NCI-H82 (cell line): ENCODE measurements at regions not wholly inside any gene's neighbourhood (a gene's known extent, or its start where the extent isn't known, plus 50 kb on each side); places are given as distances from the start of the nearest gene placed in this dataset.

Experiments used
- DNase-seq: peaks from one replicate; lab custom pipeline; 2025; lab: John Stamatoyannopoulos, UW

- no peak for DNase-seq
Observed at GRCh38 chr5:6169660-6170059, 208.7 kb downstream of the MED10 start.

- peak; percentile 1 for DNase-seq
Observed at GRCh38 chr5:6166698-6167394, 211.5 kb downstream of the MED10 start.

GRCh38 chr5:6163913-6164312 lies 214.4 kb downstream of the MED10 start:
- DNase-seq, result no peak

- no peak for DNase-seq
Observed at GRCh38 chr5:6162175-6162574, 216.2 kb downstream of the MED10 start.

GRCh38 chr5:6161257-6161656 lies 217.1 kb downstream of the MED10 start:
- DNase-seq, result no peak

GRCh38 chr5:6159832-6160430 lies 218.4 kb downstream of the MED10 start:
- DNase-seq, result no peak

- no peak for DNase-seq
Observed at GRCh38 chr5:6158974-6159831, 219.1 kb downstream of the MED10 start.

- no peak for DNase-seq
Observed at GRCh38 chr5:6154216-6154615, 224.1 kb downstream of the MED10 start.

- DNase-seq, result no peak
Observed at GRCh38 chr5:6146271-6146670, 232.1 kb downstream of the MED10 start.

GRCh38 chr5:6145616-6146237 lies 232.6 kb downstream of the MED10 start:
- no peak for DNase-seq

GRCh38 chr5:6143523-6143922 lies 234.8 kb downstream of the MED10 start:
- no peak for DNase-seq

GRCh38 chr5:6142353-6142752 lies 236.0 kb downstream of the MED10 start:
- DNase-seq, result no peak

GRCh38 chr5:6140219-6140618 lies 238.1 kb downstream of the MED10 start:
- no peak for DNase-seq

GRCh38 chr5:6135977-6136376 lies 242.4 kb downstream of the MED10 start:
- no peak for DNase-seq

- DNase-seq, result no peak
Observed at GRCh38 chr5:6134281-6134680, 244.1 kb downstream of the MED10 start.

- DNase-seq, result no peak
Observed at GRCh38 chr5:6125781-6126180, 252.6 kb downstream of the MED10 start.

GRCh38 chr5:6118691-6119090 lies 259.7 kb downstream of the MED10 start:
- DNase-seq, result no peak

- DNase-seq, result no peak
Observed at GRCh38 chr5:6117212-6117611, 261.1 kb downstream of the MED10 start.

GRCh38 chr5:6115852-6116251 lies 262.5 kb downstream of the MED10 start:
- DNase-seq, result no peak

GRCh38 chr5:6112538-6112937 lies 265.8 kb downstream of the MED10 start:
- no peak for DNase-seq

GRCh38 chr5:6112125-6112524 lies 266.2 kb downstream of the MED10 start:
- DNase-seq, result no peak

GRCh38 chr5:6111131-6111530 lies 267.2 kb downstream of the MED10 start:
- DNase-seq, result no peak
